NB4 (cell line): ENCODE measurements at regions not wholly inside any gene's neighbourhood (a gene's known extent, or its start where the extent isn't known, plus 50 kb on each side); places are given as distances from the start of the nearest gene placed in this dataset.
A peak's percentile ranks its signal among the peaks of the same experiment; 100 is the strongest.

Source experiments
- DNase-seq: peaks from one replicate; pipeline ENCODE4 v3.0.0; 2010; ENCODE audit warnings: low read depth
- H3K4me3 ChIP-seq: one replicate; pipeline ENCODE4 v1.5.1; 2011; ENCODE audit warnings: mild to moderate bottlenecking, low read depth, low read length, moderate library complexity
- MAX ChIP-seq: IDR thresholded peaks from 2 replicates; pipeline ENCODE4 v1.6.1; 2011; ENCODE audit warnings: low read depth, low read length
- MYC ChIP-seq: IDR thresholded peaks from 2 replicates; pipeline ENCODE4 v1.6.1; 2011; ENCODE audit warnings: low read depth, low read length
- POLR2A ChIP-seq: IDR thresholded peaks from 2 replicates; pipeline ENCODE4 v1.6.1; 2011; ENCODE audit warnings: mild to moderate bottlenecking; ENCODE audit not compliant: insufficient read length; ENCODE audit errors: extremely low read depth
- TF ChIP-seq, protein P1 (sequence below): IDR thresholded peaks from one replicate; pipeline ENCODE4 v1.5.1; 2012; ENCODE audit warnings: low read depth, low read length

DNA sequence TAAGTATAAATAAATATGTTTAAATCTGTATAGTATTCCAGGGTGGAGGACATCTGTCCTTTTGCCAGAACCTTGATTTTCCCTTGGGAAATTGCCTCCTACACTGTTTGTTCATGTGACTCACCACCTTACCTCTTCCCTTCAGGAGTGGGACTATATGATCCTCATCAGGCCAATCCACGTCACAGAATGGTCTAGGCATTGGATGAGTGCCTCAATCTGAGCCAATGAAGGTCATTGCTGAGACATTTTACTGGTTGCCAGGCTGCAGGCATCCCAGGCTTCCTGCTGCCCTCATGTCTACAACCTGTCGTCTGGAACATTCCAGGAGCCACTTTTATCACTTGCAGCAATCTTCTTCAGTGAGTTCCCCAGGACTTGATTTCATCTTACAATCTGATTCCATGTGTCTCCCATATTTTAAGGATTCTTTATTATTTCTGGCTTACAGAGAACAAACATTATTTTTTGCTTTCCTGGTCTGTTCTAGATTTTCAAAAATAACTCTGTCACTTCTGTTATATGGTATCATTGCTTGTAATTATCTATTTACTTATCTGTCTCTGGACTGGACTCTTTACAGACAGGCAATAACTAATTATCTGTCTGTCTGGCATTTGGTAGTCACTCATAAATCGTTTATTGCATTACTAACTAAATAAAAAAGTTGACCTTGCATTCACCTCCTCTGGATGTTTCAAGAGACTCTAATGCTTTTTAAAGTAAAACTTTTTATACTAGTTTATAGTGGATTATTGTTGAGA lies 107.3 kb upstream of the APC start:
- DNase-seq, result no peak
- TF ChIP-seq, protein P1, sequence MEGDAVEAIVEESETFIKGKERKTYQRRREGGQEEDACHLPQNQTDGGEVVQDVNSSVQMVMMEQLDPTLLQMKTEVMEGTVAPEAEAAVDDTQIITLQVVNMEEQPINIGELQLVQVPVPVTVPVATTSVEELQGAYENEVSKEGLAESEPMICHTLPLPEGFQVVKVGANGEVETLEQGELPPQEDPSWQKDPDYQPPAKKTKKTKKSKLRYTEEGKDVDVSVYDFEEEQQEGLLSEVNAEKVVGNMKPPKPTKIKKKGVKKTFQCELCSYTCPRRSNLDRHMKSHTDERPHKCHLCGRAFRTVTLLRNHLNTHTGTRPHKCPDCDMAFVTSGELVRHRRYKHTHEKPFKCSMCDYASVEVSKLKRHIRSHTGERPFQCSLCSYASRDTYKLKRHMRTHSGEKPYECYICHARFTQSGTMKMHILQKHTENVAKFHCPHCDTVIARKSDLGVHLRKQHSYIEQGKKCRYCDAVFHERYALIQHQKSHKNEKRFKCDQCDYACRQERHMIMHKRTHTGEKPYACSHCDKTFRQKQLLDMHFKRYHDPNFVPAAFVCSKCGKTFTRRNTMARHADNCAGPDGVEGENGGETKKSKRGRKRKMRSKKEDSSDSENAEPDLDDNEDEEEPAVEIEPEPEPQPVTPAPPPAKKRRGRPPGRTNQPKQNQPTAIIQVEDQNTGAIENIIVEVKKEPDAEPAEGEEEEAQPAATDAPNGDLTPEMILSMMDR, result no peak
- TF ChIP-seq MAX, result no peak
- TF ChIP-seq POLR2A, result no peak
- no peak for TF ChIP-seq MYC
- H3K4me3 ChIP-seq, result no peak overlapping the region

- H3K4me3 ChIP-seq, result no peak overlapping the region
- peak; percentile 61 for DNase-seq
- no peak for TF ChIP-seq MAX
- no peak for TF ChIP-seq MYC
- TF ChIP-seq, protein P1, result no peak
- TF ChIP-seq POLR2A, result no peak
Measured at GRCh38 chr5:112634166-112634565, 103.5 kb upstream of the APC start.

DNA sequence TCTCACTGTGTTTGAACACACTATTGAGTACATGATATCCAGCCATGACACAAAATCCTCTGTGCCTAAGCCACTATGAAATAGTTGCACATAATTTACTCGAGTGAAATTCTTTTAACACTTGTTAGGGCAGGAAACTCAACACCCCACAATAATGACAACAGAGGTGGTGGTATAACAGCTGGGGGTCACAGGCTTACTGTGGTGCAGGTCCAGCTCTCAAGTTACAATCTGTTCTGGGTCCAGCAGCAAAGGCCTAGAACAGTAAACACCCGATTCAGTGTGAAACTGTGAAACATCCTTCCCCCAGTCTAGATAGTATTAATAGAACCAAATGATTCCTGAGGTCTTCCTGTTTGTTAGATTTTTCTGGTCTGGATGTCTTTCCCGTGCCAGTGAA lies 102.9 kb upstream of the APC start:
- DNase-seq, result no peak
- TF ChIP-seq, protein P1, result no peak
- TF ChIP-seq MYC, result no peak
- no peak for TF ChIP-seq MAX
- no peak for TF ChIP-seq POLR2A
- H3K4me3 ChIP-seq, result no peak overlapping the region

DNA sequence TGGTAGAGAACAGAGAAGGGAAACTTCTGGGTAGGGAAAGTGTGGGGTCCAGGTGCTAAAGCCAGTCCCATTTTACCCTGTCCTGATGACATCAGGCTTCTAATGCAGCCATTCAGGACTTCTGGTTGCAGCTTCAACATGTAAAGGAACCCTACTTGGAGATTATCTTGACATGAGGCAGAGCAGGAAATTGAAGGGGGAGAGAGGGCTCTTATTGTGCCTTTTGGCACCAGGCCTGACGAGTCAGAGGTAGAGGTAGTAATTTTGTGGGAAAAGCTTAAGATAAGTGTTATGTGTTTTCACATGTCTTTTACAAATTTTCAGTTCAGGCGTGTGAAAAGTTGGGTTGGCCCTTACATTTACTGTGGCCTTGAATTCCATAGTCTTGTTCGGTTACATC lies 102.4 kb upstream of the APC start:
- H3K4me3 ChIP-seq, result no peak overlapping the region
- TF ChIP-seq MAX, result no peak
- TF ChIP-seq MYC, result no peak
- no peak for TF ChIP-seq POLR2A
- TF ChIP-seq, protein P1, result no peak
- DNase-seq, result no peak

GRCh38 chr5:112635771-112636731 lies 101.6 kb upstream of the APC start:
- TF ChIP-seq MYC (no peak), MAX (no peak), POLR2A (no peak)
- TF ChIP-seq, protein P1, result no peak
- peak; percentile 3 for DNase-seq
- no peak overlapping the region for H3K4me3 ChIP-seq
